HL-60 (cell line): ENCODE measurements at regions not wholly inside any gene's neighbourhood (a gene's known extent, or its start where the extent isn't known, plus 50 kb on each side); places are given as distances from the start of the nearest gene placed in this dataset.

Source experiments
- DNase-seq, 2 experiments: peaks; one replicate each; pipeline ENCODE4 v3.0.0-alpha.2; 2010 to 2020; ENCODE audit warnings: low read depth in 1 of 2, low spot score in 1 of 2
- H3K27ac ChIP-seq: fragments of 250-450 bp; sonication (Bioruptor Pico); replicated peaks from 2 replicates; pipeline ENCODE4 v1.5.1; 2020; ENCODE audit warnings: mild to moderate bottlenecking, moderate library complexity
- H3K27me3 ChIP-seq: fragments of 250-450 bp; sonication (Bioruptor Pico); 2 replicates; pipeline ENCODE4 v1.5.1; 2021; ENCODE audit warnings: mild to moderate bottlenecking, moderate library complexity; ENCODE audit not compliant: insufficient read depth, poor library complexity, severe bottlenecking
- H3K4me3 ChIP-seq: replicated peaks from 2 replicates; pipeline ENCODE4 v1.5.1; 2011; ENCODE audit warnings: mild to moderate bottlenecking, control low read depth, low read length; ENCODE audit not compliant: insufficient read depth
- CTCF ChIP-seq: IDR thresholded peaks from one replicate; pipeline ENCODE4 v1.5.1; 2011; ENCODE audit warnings: low read length, control low read depth, inconsistent platforms; ENCODE audit not compliant: insufficient read depth
- GABPA ChIP-seq: IDR thresholded peaks from 2 replicates; pipeline ENCODE4 v1.6.1; 2012; ENCODE audit warnings: low read depth
- POLR2AphosphoS5 ChIP-seq: IDR thresholded peaks from 2 replicates; pipeline ENCODE4 v1.6.1; 2012; ENCODE audit warnings: low read depth
- REST ChIP-seq: IDR thresholded peaks from 2 replicates; pipeline ENCODE4 v1.6.1; 2012; ENCODE audit warnings: low read depth; ENCODE audit not compliant: insufficient replicate concordance
- SPI1 ChIP-seq: IDR thresholded peaks from 2 replicates; pipeline ENCODE4 v1.6.1; 2012; ENCODE audit warnings: low read depth, mild to moderate bottlenecking, borderline replicate concordance

- Histone ChIP-seq H3K27ac (no peak overlapping the region), H3K4me3 (no peak overlapping the region), H3K27me3 (no peaks in the 10 kb centered on the region)
- TF ChIP-seq CTCF (no peak), REST (no peak), GABPA (no peak), SPI1 (no peak), POLR2AphosphoS5 (no peak)
- DNase-seq = no peak
These were observed 212.6 kb downstream of the TTC8 start for GRCh38 chr14:89037065-89037464.

DNA sequence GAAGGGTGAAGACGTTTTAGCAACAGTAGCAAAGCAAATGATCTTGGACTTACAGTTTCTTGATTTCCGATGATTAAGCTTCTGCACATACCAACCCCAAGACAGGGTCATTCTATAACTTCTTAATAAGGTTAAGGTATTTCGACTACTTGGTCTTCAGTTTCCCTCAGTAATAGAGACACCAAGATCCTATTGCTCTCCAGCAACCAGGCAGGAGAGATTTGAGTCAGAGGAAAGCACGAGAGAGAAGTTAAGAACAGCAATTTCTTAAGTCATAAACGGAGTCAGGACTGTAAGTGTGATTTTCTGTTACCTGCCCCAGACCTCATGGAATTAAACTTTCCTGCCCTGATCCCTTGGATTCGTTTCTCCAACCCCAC is 215.6 kb downstream of the TTC8 start:
- Histone ChIP-seq H3K4me3 (no peak overlapping the region), H3K27me3 (no peaks in the 10 kb centered on the region), H3K27ac (no peak overlapping the region)
- TF ChIP-seq REST (no peak), SPI1 (no peak), POLR2AphosphoS5 (no peak), CTCF (no peak), GABPA (no peak)
- DNase-seq = no peak

GRCh38 chr14:89040460-89041256 is 216.2 kb downstream of the TTC8 start:
- no peak for TF ChIP-seq GABPA
- TF ChIP-seq SPI1 = peak; percentile 22; the same call in 1 of the 2 replicates
- peak; percentile 56 for TF ChIP-seq CTCF
- Histone ChIP-seq H3K27me3 (no peaks in the 10 kb centered on the region), H3K27ac (no peak overlapping the region), H3K4me3 (peak overlapping the region; percentile 32)
- peak in 1 of 2 experiments; percentile 81 for DNase-seq

DNA sequence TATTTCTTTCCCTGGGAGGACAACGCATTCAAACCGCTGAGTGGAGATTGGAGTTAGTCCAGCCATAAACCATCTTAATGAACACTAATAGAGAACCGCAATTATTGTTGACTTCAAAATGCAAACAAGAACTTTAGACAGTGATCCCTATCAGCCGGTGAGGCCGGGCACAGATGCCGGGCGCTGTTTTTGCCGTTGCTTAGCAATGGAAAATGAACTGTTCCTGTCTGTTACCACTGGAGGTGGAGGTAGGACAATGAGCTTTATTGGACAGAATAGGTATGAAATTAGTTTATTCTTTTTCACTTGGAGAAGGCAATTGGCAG is 216.8 kb downstream of the TTC8 start:
- no peak overlapping the region for H3K4me3 ChIP-seq
- no peak overlapping the region for H3K27ac ChIP-seq
- TF ChIP-seq REST (no peak), SPI1 (no peak), GABPA (no peak), CTCF (no peak), POLR2AphosphoS5 (no peak)
- H3K27me3 ChIP-seq = no peaks in the 10 kb centered on the region
- DNase-seq = no peak
